GM21526 (cell line): ENCODE measurements at regions not wholly inside any gene's neighbourhood (a gene's known extent, or its start where the extent isn't known, plus 50 kb on each side); places are given as distances from the start of the nearest gene placed in this dataset.

ENCODE experiments used
- ATAC-seq: cut with Tn5 transposase; IDR thresholded peaks from one replicate; pipeline ENCODE4 v1.9.1; 2021; ENCODE audit warnings: moderate library complexity; ENCODE audit not compliant: unreplicated experiment, low FRiP score

DNA sequence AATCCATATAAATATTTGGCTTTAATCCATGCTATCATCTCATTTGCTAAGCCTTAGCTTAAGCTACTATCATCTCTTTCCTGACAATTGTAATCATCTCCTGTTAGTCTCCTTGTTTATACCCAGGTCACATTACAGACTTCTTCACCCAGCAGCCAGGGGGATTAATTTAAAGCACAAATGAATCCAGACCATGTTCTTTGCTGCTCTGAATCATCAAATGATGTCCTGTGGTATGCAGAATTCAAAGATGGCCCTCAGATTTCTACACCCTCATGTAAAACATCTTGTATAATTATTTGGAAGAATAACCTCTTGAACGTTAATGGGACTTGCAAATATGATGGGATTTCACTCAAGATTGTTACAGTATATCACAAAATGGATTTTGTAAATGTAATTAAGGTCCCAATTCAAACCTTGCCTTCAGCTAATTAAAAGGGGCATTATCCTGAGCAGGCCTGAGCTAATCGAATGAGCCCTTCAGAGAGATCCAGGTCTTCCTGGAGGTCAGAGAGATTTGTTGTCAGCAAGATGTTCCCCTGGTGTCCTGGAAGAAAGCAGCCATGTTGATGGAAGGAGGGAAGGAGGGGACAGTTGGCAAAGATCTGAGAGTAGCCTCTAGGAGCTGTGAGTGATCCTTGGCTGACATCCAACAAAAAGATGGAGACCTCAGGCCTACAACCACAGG is 241.1 kb upstream of the MMADHC start:
- ATAC-seq, result no peak

GRCh38 chr2:149827585-149828126 is 240.1 kb upstream of the MMADHC start:
- ATAC-seq, result no peak

GRCh38 chr2:149826471-149827125 is 239.0 kb upstream of the MMADHC start:
- no peak for ATAC-seq

DNA sequence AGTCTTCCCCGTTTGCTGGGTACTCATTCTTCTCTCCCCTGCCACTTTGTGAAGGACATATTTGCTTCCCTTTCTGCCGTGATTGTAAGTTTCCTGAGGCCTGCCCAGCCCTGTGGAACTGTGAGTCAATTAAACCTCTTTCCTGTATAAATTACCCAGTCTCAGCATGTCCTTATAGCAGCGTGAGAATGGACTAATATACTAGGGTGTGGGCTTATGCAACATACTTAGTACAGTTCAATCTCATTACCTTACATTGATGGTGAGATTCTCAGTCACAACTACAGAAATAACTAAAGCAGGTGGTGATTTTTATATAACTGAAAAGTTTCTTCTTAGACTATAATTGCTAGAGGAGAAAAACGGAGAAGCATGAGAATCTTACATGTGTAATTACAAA is 237.9 kb upstream of the MMADHC start:
- no peak for ATAC-seq

GRCh38 chr2:149824136-149824535 is 236.6 kb upstream of the MMADHC start:
- ATAC-seq, result no peak

GRCh38 chr2:149819356-149819957 is 231.9 kb upstream of the MMADHC start:
- ATAC-seq, result no peak

- no peak for ATAC-seq
Measured at GRCh38 chr2:149816756-149817551, 229.4 kb upstream of the MMADHC start.

DNA sequence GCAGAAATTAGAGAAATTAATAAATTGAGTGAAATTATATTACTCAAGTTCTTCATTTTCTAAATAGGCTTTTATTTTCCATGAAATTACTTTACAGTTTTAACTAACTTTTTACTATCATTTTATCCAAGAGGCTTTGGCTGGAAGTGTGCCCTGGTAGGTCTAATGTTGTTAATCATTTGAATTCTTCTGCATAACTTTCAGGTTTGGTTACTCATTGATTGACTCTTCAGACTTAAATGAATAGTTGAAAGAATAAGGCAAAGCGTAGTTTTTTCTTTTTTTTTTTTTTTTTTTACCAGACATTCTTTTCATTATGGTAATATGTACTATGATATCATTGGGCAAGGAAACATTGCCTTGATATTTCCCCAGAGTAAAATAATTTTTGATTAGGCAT is 228.4 kb upstream of the MMADHC start:
- no peak for ATAC-seq

GRCh38 chr2:149814901-149815300 is 227.3 kb upstream of the MMADHC start:
- ATAC-seq, result no peak

- no peak for ATAC-seq
Measured at GRCh38 chr2:149814049-149814448, 226.5 kb upstream of the MMADHC start.

DNA sequence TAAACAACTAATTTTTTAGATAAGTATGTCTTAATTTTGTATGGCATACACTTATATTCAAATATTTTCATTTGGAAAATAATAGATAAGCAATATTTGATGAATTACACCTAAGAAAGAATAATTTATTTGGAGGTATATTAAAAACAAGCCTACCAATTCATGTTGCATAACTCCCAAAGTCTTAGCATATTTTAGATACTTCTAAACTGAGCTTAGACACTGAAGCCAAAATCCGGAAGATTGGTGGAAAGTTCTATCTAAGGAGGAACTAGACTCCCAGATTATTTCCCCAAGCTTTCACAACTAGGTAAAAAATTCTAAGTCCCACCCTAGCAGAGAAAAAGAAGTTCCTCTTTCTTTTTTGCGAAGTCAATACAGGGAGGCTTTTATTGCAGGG is 221.0 kb upstream of the MMADHC start:
- ATAC-seq, result no peak

- ATAC-seq, result no peak
Measured at GRCh38 chr2:149806651-149807050, 219.1 kb upstream of the MMADHC start.

DNA sequence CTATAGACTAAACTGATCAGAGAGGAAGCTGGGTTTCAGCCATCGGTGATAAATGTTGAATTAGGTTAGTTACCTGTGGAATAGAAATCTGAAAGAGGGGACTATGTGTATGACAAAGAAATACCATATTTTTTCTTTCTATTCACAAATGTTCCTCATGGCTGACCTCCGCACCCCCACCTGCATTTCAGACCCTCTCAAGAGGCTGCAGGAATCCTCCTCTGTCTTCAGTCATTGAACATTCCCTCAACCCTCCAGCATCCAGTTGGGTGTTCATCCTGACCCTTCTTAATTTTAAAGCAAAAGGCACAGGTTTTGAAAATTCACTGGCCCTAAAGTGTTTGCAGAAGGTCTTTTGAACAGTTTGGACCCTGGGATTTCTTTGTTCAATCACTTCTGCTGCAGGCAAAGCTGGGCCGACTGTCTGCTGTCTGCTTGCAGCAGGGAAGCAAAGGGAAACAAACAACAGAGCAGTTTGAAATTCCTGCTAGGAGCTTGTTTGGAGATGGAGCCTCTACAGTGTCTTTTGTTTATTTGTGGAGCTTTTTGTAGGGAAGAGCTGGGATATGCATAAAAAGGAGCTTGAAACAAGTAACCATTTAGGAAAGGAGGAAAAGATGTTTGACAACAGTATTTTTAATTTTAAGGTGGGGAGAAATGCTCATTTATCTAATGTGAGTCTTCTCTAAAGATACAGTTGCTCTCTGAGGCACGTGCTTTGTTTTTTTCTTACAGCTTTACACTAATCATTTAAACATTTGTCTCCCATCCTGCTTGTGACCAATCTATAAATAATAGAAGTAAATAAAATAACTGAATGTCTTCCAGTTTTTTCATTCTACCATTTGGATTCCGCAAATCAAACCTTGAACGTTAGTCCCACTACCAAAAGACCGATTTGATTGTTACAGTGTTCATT is 213.3 kb upstream of the MMADHC start:
- ATAC-seq, result no peak

DNA sequence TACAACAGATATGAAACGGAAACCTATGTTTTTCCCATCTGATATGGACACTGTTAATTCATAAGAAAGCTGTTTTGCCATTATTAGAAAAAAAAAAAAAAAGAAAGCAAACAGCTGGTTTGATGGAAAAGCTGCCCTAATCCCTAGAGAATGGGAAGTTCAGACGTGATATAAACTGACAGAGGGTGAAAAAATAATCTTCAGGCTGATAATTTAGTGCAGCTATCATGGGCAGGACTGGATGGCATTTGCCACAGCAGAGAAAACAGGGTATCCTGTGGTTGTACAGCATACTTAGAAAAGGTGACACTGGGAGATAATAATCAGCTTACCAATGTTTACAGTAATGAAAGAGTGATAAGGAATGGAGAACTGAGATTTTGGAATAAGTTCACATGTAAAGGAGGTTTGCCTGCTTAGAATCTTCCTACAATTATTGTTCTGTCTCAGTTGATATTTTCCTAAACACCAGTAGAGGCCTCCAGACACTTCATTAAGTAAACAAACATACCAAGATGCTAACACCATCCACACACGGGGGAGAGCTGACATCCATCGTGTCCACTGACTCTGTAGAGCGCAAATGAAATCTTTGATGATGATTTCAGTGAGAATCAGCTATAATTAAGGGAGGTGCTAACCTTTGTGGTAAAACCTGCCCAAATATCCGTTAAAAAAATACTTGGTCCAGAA is 211.6 kb upstream of the MMADHC start:
- no peak for ATAC-seq

- ATAC-seq, result no peak
Measured at GRCh38 chr2:149797030-149797429, 209.5 kb upstream of the MMADHC start.

DNA sequence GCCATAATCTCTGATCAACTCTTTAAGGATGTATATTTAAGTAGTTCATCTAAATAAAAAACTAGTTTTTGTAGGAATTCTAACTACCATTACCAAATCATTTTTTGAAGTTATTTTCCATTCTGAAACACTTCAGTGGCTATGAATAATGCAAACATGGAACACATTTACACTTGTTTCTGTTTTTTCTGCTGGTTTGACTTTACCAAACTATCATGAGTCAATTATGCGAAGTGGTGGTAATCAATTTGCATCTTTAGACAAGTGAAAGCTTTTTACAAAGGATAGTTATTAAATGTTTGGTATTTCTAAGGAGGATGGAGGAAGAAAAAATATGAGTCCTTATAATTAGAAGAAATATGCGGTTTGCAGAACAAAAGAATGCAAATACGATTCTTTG is 202.0 kb upstream of the MMADHC start:
- ATAC-seq, result no peak

- no peak for ATAC-seq
Measured at GRCh38 chr2:149787206-149787605, 199.6 kb upstream of the MMADHC start.

DNA sequence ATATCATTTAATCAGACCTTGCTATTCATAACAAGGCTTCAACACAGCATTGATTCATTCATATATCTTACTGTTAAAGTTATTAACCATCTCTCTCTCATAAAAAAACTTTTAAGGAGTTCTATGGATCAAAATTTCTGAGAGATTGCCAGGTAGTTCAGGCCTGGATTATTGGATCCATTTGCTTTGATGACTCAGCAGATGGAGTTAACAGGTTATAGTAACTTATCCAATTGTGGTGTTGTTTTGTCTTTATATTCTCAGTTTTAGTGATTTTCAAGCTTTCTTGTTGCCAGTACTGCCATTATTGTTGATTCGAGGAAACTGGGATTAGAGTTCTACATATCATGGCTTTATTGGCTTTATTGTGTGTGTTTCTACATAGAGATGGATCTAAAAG is 195.7 kb upstream of the MMADHC start:
- no peak for ATAC-seq

DNA sequence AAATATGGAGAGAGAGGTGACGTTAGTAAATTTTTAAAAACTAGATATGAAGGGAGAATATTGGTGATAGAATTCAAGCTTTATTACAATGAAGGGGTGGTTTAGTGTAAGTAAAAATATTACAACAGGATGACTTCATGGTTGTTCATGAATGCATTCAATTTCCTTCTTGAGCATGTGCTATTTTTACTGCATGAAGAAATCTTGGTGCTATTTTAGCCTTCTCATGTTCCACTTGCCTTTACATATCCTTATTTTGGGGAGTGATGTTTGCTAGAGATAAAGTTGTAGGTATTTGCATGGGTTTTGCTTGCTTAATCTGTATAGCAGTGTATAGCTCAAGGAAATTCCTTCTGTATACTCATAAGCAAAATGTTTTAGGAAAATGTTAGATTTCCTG is 195.0 kb upstream of the MMADHC start:
- no peak for ATAC-seq
